ENCODE measurements at regions not wholly inside any gene's neighbourhood (a gene's known extent, or its start where the extent isn't known, plus 50 kb on each side); places are given as distances from the start of the nearest gene placed in this dataset.

DNA sequence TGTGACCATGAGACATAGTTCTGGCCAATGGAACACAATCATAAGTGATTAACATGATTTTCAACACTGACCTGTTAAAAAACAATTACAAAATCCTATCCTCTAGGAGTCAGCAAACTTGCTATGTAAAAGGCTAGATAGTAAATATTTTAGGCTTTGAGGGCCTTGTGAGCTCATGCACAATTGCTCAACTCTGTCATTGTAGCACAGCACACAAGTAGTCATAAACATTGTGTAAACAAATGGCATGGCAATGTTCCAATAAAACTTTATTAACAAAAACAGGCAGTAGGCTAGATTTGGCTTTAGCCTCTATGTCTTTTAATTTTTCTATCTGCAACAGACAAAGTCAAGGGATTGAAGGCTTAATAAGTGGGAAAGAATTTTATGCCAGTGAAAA, 350.7 kb downstream of the C12orf50 start:
- no peak overlapping the region for H3K4me3 Mint-ChIP-seq
- no peaks in the 10 kb centered on the region for H3K4me1 Mint-ChIP-seq (ENCODE audit: low read depth)
- DNase-seq = no peak
- H3K27me3 Mint-ChIP-seq (ENCODE audit: insufficient read depth) = no peaks in the 10 kb centered on the region
- H3K36me3 Mint-ChIP-seq (ENCODE audit: low read depth) = 0 out of 2 replicates have a peak, but pooled peaks cover 4% of the 10 kb centered on the region
- no peak for TF ChIP-seq CTCF (IDR thresholded peaks at IDR 0.05)
- no peak overlapping the region for H3K27ac Mint-ChIP-seq
- peaks cover 18% of the 10 kb centered on the region for H3K9me3 Mint-ChIP-seq

- no peaks in the 10 kb centered on the region for H3K4me1 Mint-ChIP-seq (ENCODE audit: low read depth)
- no peak overlapping the region for H3K27ac Mint-ChIP-seq
- H3K4me3 Mint-ChIP-seq = no peak overlapping the region
- H3K27me3 Mint-ChIP-seq (ENCODE audit: insufficient read depth) = no peaks in the 10 kb centered on the region
- TF ChIP-seq CTCF (IDR thresholded peaks at IDR 0.05) = no peak
- peaks cover 29% of the 10 kb centered on the region for H3K9me3 Mint-ChIP-seq
- DNase-seq = no peak
- 0 out of 2 replicates have a peak, but pooled peaks cover 4% of the 10 kb centered on the region for H3K36me3 Mint-ChIP-seq (ENCODE audit: low read depth)
These were observed 352.5 kb downstream of the C12orf50 start for GRCh38 chr12:87676731-87677130.

DNA sequence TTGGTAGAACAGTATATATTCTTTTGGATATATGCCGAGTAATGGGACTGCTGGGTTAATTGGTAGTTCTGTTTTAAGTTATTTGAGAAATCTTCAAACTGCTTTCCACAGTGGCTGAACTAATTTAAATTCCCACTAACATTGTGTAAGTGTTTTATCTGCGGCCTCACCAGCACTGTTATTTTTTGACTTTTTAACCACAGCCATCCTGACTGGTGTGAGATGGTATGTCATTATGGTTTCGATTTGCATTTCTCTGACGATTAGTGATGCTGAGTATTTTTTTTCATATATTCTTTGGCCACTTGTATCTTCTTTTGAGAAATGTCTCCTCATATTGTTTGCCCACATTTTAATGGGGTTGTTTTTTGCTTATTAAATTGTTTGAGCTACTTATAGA, 357.4 kb downstream of the C12orf50 start:
- H3K27ac Mint-ChIP-seq = no peak overlapping the region
- no peak overlapping the region for H3K4me3 Mint-ChIP-seq
- no peaks in the 10 kb centered on the region for H3K27me3 Mint-ChIP-seq (ENCODE audit: insufficient read depth)
- no peak for DNase-seq
- H3K4me1 Mint-ChIP-seq (ENCODE audit: low read depth) = no peaks in the 10 kb centered on the region
- H3K36me3 Mint-ChIP-seq (ENCODE audit: low read depth) = peaks cover 4% of the 10 kb centered on the region; the same call in 1 of the 2 replicates
- H3K9me3 Mint-ChIP-seq = peaks cover 51% of the 10 kb centered on the region
- TF ChIP-seq CTCF (IDR thresholded peaks at IDR 0.05) = no peak

DNA sequence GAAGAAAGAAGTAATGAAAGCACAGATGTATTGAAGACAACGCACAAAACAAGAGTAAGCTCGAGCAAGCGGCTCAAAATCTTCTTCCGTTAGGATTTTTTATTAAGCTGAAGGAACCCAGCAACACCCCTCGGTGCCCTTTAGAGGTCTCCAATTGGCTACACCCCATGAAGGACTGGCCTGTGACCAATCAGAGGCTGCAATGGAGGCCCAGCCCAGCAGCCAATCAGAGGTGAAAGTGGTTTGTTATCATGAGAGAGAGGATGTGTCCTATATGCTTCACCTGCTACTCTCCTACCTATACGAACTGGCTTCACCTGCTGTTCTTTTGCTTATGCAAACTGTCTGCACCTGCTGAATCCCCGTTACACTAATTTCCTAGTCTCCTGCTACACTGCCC, 358.8 kb downstream of the C12orf50 start:
- Mint-ChIP-seq H3K4me1 (ENCODE audit: low read depth) (no peaks in the 10 kb centered on the region), H3K36me3 (ENCODE audit: low read depth) (peaks cover under 1% of the 10 kb centered on the region; the same call in 1 of the 2 replicates), H3K27me3 (ENCODE audit: insufficient read depth) (no peaks in the 10 kb centered on the region), H3K9me3 (peaks cover 46% of the 10 kb centered on the region), H3K27ac (no peak overlapping the region), H3K4me3 (no peak overlapping the region)
- no peak for TF ChIP-seq CTCF (IDR thresholded peaks at IDR 0.05)
- no peak for DNase-seq

GRCh38 chr12:87667378-87667777, 361.8 kb downstream of the C12orf50 start:
- H3K27me3 Mint-ChIP-seq (ENCODE audit: insufficient read depth) = no peaks in the 10 kb centered on the region
- peaks cover 27% of the 10 kb centered on the region for H3K9me3 Mint-ChIP-seq
- H3K27ac Mint-ChIP-seq = no peak overlapping the region
- no peaks in the 10 kb centered on the region for H3K4me1 Mint-ChIP-seq (ENCODE audit: low read depth)
- no peak overlapping the region for H3K4me3 Mint-ChIP-seq
- no peaks in the 10 kb centered on the region; the same call in 1 of the 2 replicates for H3K36me3 Mint-ChIP-seq (ENCODE audit: low read depth)
- TF ChIP-seq CTCF (IDR thresholded peaks at IDR 0.05) = no peak
- DNase-seq = no peak
